Activated naive CD4-positive, alpha-beta T cell treated with anti-CD3 and anti-CD28 coated beads, Interleukin-2, amount 50 U/mL, for 24 hours (primary cell): ENCODE measurements at regions not wholly inside any gene's neighbourhood (a gene's known extent, or its start where the extent isn't known, plus 50 kb on each side); places are given as distances from the start of the nearest gene placed in this dataset.

Experiments
- H3K27ac Mint-ChIP-seq: one replicate; pipeline ENCODE4 v1.8.0; 2021; ENCODE audit warnings: mild to moderate bottlenecking, mixed read lengths
- H3K27me3 Mint-ChIP-seq: one replicate; pipeline ENCODE4 v1.8.0; 2021; ENCODE audit warnings: mixed read lengths
- H3K36me3 Mint-ChIP-seq: one replicate; pipeline ENCODE4 v1.8.0; 2021; ENCODE audit warnings: mixed read lengths
- H3K4me1 Mint-ChIP-seq: one replicate; pipeline ENCODE4 v1.8.0; 2021; ENCODE audit warnings: mixed read lengths
- H3K4me3 Mint-ChIP-seq: one replicate; pipeline ENCODE4 v1.8.0; 2021; ENCODE audit warnings: mild to moderate bottlenecking, mixed read lengths
- H3K9me3 Mint-ChIP-seq: one replicate; pipeline ENCODE4 v1.8.0; 2021; ENCODE audit warnings: mixed read lengths

DNA sequence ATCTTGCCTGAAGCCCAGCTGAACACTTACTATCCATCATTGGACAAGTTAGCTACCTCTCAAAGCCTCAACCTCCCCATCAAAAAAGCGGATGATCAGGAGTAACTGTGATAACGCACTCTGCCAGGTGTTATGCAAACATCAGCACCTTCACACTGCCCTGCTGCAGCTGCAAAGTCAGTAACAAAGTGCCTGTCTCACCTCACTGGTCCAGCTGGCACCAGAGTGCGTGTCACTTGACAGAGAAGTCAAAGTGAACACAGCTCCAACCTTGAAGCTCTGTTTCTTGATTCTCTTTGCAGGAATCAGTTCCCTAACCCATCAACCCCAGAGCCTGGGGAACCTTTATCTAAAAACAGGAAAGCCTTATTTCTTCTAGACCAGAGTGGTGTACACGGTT is 413.6 kb downstream of the CTTN start:
- H3K27ac Mint-ChIP-seq, result no peak overlapping the region
- no peaks in the 10 kb centered on the region for H3K4me1 Mint-ChIP-seq
- H3K9me3 Mint-ChIP-seq, result no peaks in the 10 kb centered on the region
- no peak overlapping the region for H3K4me3 Mint-ChIP-seq
- no peaks in the 10 kb centered on the region for H3K36me3 Mint-ChIP-seq
- no peaks in the 10 kb centered on the region for H3K27me3 Mint-ChIP-seq

DNA sequence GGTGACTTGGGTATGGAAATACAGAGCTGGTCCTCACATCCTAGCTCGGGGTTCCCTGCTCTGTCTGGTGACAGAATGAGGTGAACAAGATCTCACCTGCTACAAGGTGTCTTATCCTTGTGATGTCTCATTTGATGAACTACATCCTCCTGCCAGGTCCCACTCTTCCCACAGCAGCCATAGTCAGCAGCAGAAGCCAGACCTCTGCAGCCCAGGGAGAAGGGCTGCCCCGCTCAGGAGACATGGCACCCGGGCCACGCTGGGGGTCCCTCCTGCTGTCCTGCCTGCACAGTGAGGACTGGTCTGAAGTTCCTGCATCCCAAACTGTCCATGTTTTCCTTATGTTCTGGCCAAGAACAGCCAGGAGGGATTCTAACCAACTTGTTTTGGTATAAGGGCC is 414.1 kb downstream of the CTTN start:
- Mint-ChIP-seq H3K4me3 (no peak overlapping the region), H3K36me3 (no peaks in the 10 kb centered on the region), H3K9me3 (no peaks in the 10 kb centered on the region), H3K27ac (no peak overlapping the region), H3K4me1 (no peaks in the 10 kb centered on the region), H3K27me3 (no peaks in the 10 kb centered on the region)

DNA sequence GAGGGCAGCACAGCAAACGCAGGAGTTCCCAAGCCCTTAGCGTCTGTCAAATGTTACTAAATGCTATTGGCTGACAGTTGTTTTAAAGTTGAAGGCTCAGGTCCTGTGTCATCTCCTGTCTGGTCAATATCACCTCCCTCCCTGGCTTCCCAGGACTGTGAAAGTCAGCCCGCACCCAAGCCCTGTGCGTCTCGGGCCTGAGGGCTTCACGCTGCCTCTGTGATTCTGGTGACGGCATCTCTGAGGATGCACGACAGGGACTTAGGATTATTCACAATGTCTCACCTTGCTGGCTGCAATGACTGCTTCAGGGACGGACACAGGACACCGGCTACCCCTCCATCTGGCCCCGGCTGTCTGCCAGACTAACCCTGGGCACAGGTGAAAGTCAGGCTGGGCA is 415.3 kb downstream of the CTTN start:
- Mint-ChIP-seq H3K4me3 (no peak overlapping the region), H3K4me1 (no peaks in the 10 kb centered on the region), H3K27ac (no peak overlapping the region), H3K27me3 (no peaks in the 10 kb centered on the region), H3K36me3 (no peaks in the 10 kb centered on the region), H3K9me3 (no peaks in the 10 kb centered on the region)

DNA sequence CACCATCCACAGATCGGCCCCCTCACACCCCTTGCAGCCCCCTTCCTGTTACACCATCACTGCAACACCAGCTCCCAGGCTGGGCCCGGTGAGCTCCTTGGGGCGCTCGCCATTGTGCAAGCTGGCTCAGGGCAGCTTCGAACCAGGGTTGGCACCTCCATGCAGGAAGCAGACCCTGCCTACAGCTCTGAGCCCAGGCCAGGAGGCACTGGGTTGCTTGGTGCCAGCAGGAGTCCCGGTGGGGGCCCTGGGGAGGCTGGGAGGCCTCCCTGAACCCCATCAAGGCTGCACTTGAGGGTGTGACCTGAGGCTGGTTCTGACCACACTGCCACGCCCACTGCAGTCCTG is 417.1 kb downstream of the CTTN start:
- Mint-ChIP-seq H3K4me1 (no peaks in the 10 kb centered on the region), H3K36me3 (no peaks in the 10 kb centered on the region), H3K27me3 (no peaks in the 10 kb centered on the region), H3K9me3 (no peaks in the 10 kb centered on the region), H3K4me3 (no peak overlapping the region), H3K27ac (no peak overlapping the region)

DNA sequence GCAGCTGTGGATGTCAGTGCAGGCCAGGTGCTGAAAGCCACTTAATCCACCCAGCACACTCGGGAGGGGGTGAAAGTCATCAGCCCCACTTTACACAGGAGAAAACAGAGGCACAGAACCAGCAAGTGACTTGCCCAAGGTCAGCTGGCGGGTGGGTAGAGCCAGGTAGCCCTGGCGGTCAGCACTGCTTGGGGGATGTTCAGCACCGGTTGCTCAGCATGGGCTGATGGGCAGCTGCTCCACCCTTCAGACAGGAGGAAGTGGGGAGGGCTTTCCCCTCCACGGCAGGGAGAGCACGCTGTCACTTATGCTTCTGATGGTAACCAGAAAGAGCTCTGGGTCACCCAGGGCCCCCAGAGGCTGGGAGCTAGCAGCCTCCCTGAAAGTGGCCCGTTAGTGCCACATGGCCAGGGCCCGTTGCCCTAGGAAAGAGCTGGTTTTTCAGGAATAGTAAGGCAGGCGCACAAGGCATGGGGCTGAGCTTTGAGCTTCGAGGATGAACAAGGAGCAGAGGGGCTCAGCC is 417.9 kb downstream of the CTTN start:
- no peaks in the 10 kb centered on the region for H3K9me3 Mint-ChIP-seq
- H3K4me1 Mint-ChIP-seq, result no peaks in the 10 kb centered on the region
- H3K36me3 Mint-ChIP-seq, result no peaks in the 10 kb centered on the region
- no peak overlapping the region for H3K4me3 Mint-ChIP-seq
- no peak overlapping the region for H3K27ac Mint-ChIP-seq
- H3K27me3 Mint-ChIP-seq, result no peaks in the 10 kb centered on the region

DNA sequence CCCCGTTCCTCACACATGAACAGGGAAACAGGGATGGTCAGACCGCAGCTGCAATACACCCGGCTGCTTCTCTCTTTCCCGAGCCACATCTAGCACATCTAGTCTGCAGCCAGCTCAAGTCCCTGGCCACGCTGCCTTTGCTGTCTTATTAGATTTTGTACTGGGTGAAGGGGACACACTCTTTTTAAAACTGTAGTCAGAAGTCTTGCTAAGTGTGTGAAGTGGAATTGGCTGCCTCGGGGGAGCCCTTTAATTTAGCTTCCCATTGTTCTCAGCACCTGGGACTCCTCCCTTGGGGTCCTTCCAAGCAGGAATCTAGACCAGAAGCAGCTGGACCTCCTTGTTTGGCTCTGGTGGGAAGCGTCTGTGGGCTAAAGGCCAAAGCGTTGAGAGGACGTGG is 420.0 kb downstream of the CTTN start:
- H3K36me3 Mint-ChIP-seq, result no peaks in the 10 kb centered on the region
- H3K9me3 Mint-ChIP-seq, result no peaks in the 10 kb centered on the region
- H3K27ac Mint-ChIP-seq, result no peak overlapping the region
- H3K4me1 Mint-ChIP-seq, result no peaks in the 10 kb centered on the region
- H3K27me3 Mint-ChIP-seq, result no peaks in the 10 kb centered on the region
- H3K4me3 Mint-ChIP-seq, result no peak overlapping the region

DNA sequence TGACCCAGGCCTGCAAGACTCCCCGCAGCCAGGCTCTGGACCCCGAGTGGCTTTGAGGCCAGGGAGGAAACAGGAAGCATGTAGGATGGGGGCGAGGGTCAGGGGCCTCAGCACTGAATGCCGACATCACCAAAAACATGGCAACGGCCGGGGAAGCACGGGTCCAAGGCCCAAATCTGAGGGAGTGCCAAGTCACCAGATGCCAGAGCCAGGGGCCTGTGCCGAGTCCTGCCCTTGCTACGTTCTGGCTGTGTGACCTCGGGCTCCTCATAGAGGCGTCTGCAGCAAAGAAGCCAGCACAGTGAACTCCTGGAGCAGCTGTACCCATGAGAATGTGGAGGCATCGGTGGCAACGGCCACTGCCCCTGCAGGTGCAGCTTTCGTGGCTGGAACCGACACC is 420.7 kb downstream of the CTTN start:
- no peak overlapping the region for H3K4me3 Mint-ChIP-seq

DNA sequence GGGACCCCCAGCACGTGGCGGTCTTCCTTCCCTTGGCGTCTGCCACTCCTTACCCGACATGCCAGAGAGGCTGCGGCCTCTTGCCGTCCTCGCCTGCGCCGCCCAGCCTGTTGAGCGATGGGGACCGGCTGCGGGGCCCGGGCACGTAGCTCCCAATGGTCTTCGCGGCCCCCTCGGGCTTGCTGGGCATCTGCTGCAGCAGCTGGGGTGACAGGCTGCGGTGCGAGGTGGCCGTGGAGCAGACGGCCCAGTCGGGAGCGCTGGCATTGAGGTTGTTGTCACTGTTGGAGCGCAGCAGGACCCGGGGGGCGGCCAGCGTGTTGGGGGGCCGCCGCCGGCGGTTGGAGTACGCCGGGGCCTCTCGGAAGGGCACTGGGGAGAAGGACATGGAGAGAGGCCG is 422.0 kb downstream of the CTTN start:
- H3K4me1 Mint-ChIP-seq, result no peaks in the 10 kb centered on the region
- H3K4me3 Mint-ChIP-seq, result no peak overlapping the region
- H3K36me3 Mint-ChIP-seq, result no peaks in the 10 kb centered on the region
- peaks cover 6% of the 10 kb centered on the region for H3K27me3 Mint-ChIP-seq
- no peaks in the 10 kb centered on the region for H3K9me3 Mint-ChIP-seq
- H3K27ac Mint-ChIP-seq, result no peak overlapping the region

More for the DNA sequence above, 420.7 kb downstream of the CTTN start:
- Mint-ChIP-seq H3K4me1 (no peaks in the 10 kb centered on the region), H3K27ac (no peak overlapping the region), H3K27me3 (peaks cover 2% of the 10 kb centered on the region), H3K9me3 (no peaks in the 10 kb centered on the region), H3K36me3 (no peaks in the 10 kb centered on the region)

DNA sequence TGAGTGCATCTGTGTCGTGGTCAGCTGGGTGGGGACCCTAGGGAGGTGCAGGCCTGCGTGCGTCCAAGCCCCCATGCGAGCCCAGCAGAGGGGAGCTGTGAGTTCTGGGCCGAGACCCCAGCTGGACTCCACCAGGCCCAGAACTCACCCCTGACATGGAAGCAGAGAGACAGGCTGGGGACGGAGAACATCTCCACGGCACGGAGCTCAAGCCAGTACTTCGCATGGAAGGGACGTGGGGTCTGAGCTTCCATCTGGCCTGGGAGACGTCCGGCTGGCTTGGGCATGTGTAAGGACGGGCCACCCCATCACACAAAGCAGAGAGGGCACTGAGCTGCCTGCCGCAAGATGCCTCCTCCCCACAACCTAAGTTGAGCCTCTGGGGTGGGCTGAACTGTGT is 422.4 kb downstream of the CTTN start:
- Mint-ChIP-seq H3K36me3 (no peaks in the 10 kb centered on the region), H3K27me3 (peaks cover 6% of the 10 kb centered on the region), H3K27ac (no peak overlapping the region), H3K9me3 (no peaks in the 10 kb centered on the region), H3K4me3 (no peak overlapping the region), H3K4me1 (no peaks in the 10 kb centered on the region)

DNA sequence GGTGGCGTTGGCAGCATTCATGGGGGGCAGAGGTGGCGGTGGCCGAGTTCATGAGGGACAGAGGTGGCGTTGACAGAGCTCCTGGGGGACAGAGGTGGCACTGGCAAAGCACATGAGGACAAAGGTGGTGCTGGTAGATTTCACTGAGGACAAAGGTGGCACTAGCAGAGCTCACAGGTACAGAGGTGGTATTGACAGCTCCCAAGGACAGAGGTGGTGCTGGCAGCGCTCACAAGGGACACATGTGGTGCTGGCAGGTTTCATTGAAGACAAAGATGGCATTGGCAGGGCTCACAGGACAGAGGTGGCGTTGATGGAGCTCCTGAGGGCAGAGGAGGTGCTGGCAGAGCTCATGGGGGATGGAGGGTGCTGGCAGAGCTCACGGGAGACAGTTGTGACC is 425.4 kb downstream of the CTTN start:
- Mint-ChIP-seq H3K27me3 (peaks cover 10% of the 10 kb centered on the region), H3K4me3 (no peak overlapping the region), H3K36me3 (no peaks in the 10 kb centered on the region), H3K4me1 (no peaks in the 10 kb centered on the region), H3K9me3 (no peaks in the 10 kb centered on the region), H3K27ac (no peak overlapping the region)

DNA sequence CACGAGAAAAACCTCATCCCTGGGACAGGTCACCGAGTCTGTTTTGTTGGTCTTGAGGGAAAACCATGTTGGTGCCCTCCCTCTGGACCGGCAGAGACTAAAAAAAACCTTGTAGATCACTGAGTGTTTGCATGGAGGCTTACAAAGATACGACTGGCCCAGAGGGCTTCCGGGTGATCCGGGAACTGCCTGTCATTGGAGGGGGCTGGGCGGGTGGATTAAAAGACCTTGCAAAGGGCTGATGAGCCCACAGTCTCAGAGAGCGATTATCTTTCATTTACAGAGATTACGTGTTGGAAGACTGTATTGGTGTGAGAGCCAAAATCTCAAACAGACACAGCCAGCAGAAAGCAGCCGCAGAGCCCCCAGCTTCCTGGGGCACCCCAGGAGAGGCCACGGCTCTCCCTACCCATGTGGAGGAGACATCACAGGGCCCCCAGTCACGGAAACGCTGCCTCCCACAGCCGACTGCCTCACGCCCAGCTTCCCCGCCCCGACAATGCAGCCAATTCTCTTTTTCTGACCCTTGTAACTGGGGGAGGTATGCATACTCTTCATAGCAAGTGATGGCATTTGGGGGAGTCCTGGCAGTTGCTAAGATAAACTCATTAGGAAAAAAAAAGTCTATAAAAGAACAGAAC is 426.4 kb downstream of the CTTN start:
- Mint-ChIP-seq H3K4me1 (no peaks in the 10 kb centered on the region), H3K9me3 (no peaks in the 10 kb centered on the region), H3K4me3 (no peak overlapping the region), H3K27me3 (peaks cover 10% of the 10 kb centered on the region), H3K27ac (no peak overlapping the region), H3K36me3 (no peaks in the 10 kb centered on the region)

DNA sequence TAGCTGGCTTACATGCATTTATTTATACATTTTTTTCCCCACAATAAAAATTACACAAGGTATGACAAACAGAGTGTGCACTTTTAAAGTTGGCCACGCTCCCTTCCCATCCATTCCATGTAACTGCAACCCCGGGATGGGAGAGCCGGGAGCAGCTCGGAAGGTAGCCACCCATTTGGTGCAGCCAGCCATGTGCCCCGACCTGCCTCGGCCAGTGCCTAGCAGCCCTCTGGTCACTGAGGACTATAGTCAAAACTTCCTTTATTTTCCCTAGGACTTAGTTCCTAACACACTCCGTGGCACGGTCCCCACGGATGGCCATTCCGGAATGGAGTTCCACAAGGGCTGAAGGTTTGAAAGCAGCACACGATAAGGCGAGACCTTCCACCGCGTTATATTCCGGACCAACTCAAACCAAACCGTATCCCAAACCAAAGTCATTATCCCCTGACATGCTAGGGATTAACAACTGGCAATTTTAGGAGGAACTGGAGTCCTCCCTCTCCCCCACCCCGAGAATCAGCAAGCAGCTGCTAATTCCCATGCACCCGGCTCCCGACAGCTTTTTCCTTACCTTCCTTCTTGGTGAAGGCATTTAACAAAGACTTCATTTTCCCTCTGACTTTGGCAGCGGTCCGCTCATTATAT is 426.4 kb downstream of the SHANK2 start:
- Mint-ChIP-seq H3K4me3 (no peak overlapping the region), H3K27ac (no peak overlapping the region), H3K36me3 (no peaks in the 10 kb centered on the region), H3K27me3 (peaks cover 10% of the 10 kb centered on the region), H3K4me1 (no peaks in the 10 kb centered on the region), H3K9me3 (no peaks in the 10 kb centered on the region)

DNA sequence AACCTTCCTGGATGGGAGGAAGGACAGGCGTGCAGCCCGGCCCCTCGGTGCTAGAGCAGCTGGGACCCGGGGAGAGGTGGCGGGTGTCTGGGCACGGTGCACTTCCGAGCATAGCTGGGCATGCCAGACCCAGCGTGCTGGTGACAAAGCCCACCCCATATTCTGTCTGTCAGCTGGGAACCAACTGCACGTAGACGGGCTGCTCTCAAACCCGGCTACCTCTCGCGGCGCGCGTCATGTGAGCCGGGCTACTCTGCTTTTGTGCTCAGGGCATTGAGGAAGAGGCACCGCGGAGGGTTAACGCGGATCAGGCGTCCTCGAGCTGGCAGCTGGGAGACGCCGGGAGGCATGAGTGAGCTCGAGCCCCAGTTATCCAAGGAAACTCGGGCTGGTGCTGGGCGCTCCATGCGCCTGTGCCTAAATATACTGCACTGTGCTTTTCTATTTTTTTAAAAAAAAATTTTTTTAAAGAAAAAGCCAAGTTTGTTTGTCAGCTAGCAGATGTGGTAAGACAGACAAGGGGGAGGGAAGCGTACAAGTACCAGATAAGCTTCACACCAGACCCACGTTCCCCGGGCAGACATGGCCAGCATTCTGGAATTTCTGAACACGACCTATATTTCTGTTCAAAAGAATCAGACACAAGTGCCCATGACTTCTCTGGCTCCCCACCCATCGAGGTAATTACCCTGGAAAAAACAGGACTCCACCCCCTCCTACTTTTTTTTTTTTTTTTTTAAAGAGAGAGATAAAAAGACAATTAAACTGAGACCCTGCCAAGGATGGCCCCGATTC is 425.6 kb downstream of the SHANK2 start:
- Mint-ChIP-seq H3K27ac (no peak overlapping the region), H3K4me1 (no peaks in the 10 kb centered on the region), H3K4me3 (no peak overlapping the region), H3K9me3 (no peaks in the 10 kb centered on the region), H3K36me3 (no peaks in the 10 kb centered on the region), H3K27me3 (peaks cover 10% of the 10 kb centered on the region)

DNA sequence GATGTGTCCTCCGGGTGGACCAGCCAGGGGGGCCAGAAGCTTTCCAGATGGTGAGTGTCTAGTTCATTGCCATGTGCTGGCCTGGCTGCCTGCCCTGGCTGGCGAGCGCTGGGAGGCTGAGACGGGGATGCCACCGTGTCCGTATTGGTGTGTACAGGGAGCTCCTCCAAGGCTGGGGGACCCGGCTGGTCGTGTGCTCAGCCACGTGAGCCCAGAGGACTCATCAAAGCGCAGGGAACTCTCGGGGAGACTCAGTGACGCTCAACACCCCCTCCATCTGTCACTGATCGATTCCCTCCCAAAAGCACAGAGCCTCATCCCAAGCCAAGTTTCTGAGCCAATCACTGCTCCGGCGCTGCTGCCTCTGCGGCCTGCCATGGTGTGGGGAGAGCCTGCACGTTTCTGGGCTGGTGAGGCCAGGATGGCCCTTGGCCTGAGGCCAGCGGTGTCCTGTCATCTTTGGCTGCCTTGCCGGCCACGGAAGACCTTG is 423.7 kb downstream of the SHANK2 start:
- H3K36me3 Mint-ChIP-seq, result no peaks in the 10 kb centered on the region
- no peak overlapping the region for H3K27ac Mint-ChIP-seq
- H3K27me3 Mint-ChIP-seq, result peaks cover 8% of the 10 kb centered on the region
- no peaks in the 10 kb centered on the region for H3K9me3 Mint-ChIP-seq
- H3K4me3 Mint-ChIP-seq, result no peak overlapping the region
- no peaks in the 10 kb centered on the region for H3K4me1 Mint-ChIP-seq

DNA sequence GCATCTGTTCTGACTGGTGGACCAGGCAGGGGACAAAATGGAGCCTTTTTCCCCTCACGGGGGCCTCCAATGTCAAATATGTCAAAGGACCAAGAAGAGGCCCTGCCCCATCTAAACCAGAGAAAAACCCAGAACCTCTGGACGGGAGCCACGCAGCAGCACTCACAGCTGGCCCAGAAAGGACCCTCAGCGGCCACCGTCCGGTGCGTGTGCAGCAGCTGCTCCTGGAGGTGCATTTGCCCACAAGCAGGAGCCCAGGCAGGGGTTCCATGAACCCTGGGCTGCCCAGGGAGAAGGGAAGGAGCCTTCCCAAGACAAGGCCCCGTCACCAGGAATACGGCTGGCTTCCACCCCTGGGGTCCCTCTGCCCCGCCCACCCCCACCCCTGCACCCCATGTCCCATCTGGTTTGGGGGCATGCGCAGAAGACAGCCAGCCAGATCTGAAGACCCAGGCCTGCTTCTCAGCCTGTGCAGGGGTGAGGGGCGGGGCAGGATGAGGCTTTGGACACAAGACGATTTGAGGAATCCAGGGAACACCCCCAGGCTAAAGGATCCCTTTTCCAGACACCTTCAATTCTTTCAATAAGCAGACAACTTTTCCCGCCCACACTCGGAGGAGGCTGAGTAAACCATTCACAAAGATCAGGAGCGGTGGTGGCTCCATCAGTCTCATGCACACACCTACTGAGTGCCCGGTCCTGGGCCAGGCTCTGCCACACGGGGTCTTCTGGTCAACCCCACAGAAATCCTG is 423.1 kb downstream of the SHANK2 start:
- Mint-ChIP-seq H3K27me3 (peaks cover 8% of the 10 kb centered on the region), H3K9me3 (no peaks in the 10 kb centered on the region), H3K4me1 (no peaks in the 10 kb centered on the region), H3K27ac (no peak overlapping the region), H3K36me3 (no peaks in the 10 kb centered on the region), H3K4me3 (no peak overlapping the region)
